Retinal pigment epithelial cell (primary cell): ENCODE measurements at regions not wholly inside any gene's neighbourhood (a gene's known extent, or its start where the extent isn't known, plus 50 kb on each side); places are given as distances from the start of the nearest gene placed in this dataset.

Experiments used
- DNase-seq: peaks from one replicate; pipeline ENCODE4 v3.0.0-alpha.2; 2010; ENCODE audit warnings: low read depth
- H3K4me3 ChIP-seq: 2 replicates; pipeline ENCODE4 v1.5.1; 2011; ENCODE audit warnings: mild to moderate bottlenecking, low read length, control low read depth, moderate library complexity
- CTCF ChIP-seq: conservative IDR thresholded peaks from 2 replicates; pipeline ENCODE4 v1.5.1; 2011; ENCODE audit warnings: low read depth, low read length, control low read depth, inconsistent platforms

DNA sequence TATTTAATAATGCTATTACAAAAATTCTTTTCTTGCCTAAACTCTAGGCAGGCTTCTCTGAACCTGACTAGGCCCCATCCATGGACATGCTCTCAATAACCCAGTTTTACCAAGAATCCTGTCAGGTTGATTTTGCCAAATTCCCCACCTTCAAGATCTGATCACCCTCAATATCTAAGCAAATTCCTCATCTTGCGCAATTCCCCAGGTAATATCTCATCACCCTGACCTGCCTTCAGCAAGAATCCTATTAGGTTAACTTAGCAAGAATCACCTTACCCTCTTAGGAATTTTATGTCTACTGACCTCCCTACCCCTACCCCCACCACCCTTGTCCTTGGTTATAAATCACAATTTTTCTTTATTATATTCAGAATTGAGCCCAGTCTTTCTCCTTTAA, 579.1 kb downstream of the C4orf33 start:
- TF ChIP-seq CTCF = no peak
- DNase-seq = no peak
- no peak overlapping the region for H3K4me3 ChIP-seq

- TF ChIP-seq CTCF = no peak
- no peak overlapping the region for H3K4me3 ChIP-seq
- no peak for DNase-seq
These were observed 581.0 kb downstream of the C4orf33 start for GRCh38 chr4:129676934-129677333.

- no peak overlapping the region for H3K4me3 ChIP-seq
- no peak for TF ChIP-seq CTCF
- DNase-seq = no peak
These were observed 586.6 kb downstream of the C4orf33 start for GRCh38 chr4:129682586-129682985.

- no peak for TF ChIP-seq CTCF
- no peak for DNase-seq
- H3K4me3 ChIP-seq = no peak overlapping the region
These were observed 612.0 kb downstream of the C4orf33 start for GRCh38 chr4:129707949-129708348.

- TF ChIP-seq CTCF = no peak
- no peak overlapping the region for H3K4me3 ChIP-seq
- no peak for DNase-seq
These were observed 612.8 kb downstream of the C4orf33 start for GRCh38 chr4:129708784-129709183.

DNA sequence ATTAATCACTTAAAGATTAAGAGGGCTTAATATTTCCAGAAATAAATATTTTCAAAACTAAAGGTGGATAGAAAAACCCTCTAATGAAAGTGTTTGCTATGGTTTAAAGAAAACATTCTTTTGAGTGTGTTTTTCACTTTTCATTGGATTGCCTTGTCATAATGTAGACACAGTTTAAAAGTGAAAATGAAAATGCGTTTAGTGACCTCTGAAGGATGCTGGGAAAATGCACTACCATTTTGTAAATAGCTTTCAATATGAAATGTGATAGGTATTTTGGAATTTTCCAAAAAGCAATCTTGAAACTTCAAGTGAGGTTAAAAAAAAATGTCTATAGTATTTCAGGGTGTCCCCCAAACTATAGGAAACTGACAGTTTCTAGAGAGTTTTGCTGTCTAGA, 642.2 kb downstream of the C4orf33 start:
- DNase-seq = no peak
- TF ChIP-seq CTCF = no peak
- H3K4me3 ChIP-seq = no peak overlapping the region

GRCh38 chr4:129747756-129748155, 651.8 kb downstream of the C4orf33 start:
- no peak for TF ChIP-seq CTCF
- no peak overlapping the region for H3K4me3 ChIP-seq
- DNase-seq = no peak
